HS-5 (cell line): ENCODE measurements at regions not wholly inside any gene's neighbourhood (a gene's known extent, or its start where the extent isn't known, plus 50 kb on each side); places are given as distances from the start of the nearest gene placed in this dataset.
"Not testable (repeated sequence)": the region's sequence is repeated elsewhere in the genome, so short reads cannot be mapped to it uniquely, and the experiment has no call there.

Source experiments
- DNase-seq: peaks from one replicate; pipeline ENCODE4 v3.0.0-alpha.2; 2012; ENCODE audit warnings: low read depth

DNA sequence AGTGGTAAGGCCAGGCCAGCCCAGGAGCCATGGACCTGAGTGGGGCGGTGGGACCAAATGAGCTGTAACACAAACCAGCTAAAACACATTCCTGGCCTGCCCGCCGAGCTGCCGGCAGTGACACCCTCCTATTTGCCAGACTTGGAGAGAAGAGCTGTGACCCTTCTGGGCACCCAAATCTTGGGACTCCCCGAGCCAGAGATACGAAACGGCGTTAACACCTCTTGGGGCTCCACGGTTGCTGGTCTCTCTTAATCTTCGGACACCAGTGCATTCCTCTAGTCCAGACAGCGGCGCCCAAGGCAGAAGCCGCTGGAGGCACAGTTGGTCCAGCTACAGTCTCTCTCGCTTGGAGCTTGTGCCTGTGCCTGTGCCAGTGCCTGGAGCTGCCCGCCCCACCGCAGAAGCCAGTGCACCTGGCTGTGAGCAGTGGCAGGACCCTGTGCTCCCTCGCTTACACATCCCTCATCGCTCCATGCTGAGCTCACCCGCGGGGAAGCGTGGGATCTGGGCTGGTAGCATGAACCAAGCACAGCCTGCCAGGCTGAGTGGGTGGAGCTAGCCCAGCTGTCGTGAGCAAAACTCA, 147.2 kb upstream of the KLHL1 start:
- no peak for DNase-seq

GRCh38 chr13:70253834-70254233, 145.6 kb upstream of the KLHL1 start:
- no peak for DNase-seq

GRCh38 chr13:70253411-70253810, 145.2 kb upstream of the KLHL1 start:
- DNase-seq, result no peak

GRCh38 chr13:70249332-70250064, 141.2 kb upstream of the KLHL1 start:
- peak; percentile 28 for DNase-seq

DNA sequence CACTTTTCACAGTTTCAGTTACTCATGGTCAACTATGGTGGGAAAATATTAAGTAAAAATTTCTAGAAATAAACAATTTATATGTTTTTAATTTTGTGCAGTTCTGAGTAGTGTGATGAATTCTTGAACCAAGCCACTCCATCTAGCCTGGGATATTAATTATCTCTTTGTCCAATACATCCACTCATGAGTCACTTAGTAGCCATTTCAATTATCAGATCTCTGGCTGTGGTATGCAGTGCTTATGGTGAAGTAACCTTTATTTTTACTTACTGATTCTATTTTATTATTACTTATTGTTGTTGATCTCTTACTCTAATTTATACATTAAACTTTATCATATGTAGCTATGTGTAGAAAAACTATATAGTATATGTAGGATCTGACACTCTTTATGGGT, 128.9 kb upstream of the KLHL1 start:
- no peak for DNase-seq

- no peak for DNase-seq
These were observed 127.3 kb upstream of the KLHL1 start for GRCh38 chr13:70235565-70235964.

GRCh38 chr13:70223911-70224310, 115.7 kb upstream of the KLHL1 start:
- no peak for DNase-seq

GRCh38 chr13:70222926-70223325, 114.7 kb upstream of the KLHL1 start:
- no peak for DNase-seq

GRCh38 chr13:70218618-70219017, 110.4 kb upstream of the KLHL1 start:
- no peak for DNase-seq

- DNase-seq, result not testable (repeated sequence)
These were observed 100.7 kb upstream of the KLHL1 start for GRCh38 chr13:70208968-70209367.

GRCh38 chr13:70206671-70207070, 98.4 kb upstream of the KLHL1 start:
- no peak for DNase-seq

DNA sequence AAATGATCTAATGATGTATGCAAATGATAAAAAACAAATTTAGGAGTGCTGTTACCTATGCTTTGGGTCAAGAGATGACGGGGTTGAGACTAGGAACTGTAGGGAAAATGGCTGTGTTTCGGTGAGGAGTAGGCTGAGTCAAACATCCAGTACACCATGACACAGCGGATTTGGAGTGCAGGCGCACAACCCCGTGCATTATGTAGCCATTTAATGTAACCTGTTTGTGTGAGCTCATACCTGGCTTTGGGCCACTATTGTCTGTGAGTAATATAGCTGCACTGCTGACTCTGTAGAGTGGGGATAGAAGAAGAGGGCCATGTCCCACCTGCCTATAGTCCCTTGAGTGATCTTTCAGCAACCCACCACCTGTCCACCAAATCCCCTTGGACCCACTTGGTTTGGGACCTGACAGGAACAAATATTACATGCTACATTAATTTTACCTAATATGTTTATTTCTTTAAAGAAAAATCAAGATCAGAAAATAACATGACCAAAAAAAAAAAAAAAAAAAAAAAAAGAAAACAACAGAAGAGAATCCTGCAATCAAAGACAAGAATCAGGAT, 95.5 kb upstream of the KLHL1 start:
- no peak for DNase-seq

- no peak for DNase-seq
These were observed 82.8 kb upstream of the KLHL1 start for GRCh38 chr13:70191034-70191433.

GRCh38 chr13:70189981-70190380, 81.7 kb upstream of the KLHL1 start:
- no peak for DNase-seq

DNA sequence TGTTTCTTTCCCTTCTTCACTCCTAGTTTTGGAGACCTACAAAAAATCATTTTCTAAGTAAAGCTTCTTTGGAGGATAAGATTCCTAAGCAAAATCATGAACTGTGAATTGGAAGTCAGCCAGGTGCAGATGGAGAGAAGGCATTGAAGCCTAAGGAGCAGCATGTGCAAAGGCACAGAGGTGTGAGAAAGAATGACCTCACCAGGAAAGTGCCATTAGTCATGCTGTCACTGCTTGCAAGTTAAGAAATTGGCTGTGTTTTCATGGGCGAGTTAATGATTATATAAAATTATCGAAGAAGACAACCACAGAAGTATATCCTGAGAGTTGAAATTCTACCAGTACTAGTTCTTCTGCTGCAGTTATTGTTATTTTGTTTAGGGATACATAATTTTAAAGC, 80.3 kb upstream of the KLHL1 start:
- no peak for DNase-seq

- DNase-seq, result peak; percentile 53
These were observed 74.8 kb upstream of the KLHL1 start for GRCh38 chr13:70183041-70183440.
